ENCODE measurements at regions not wholly inside any gene's neighbourhood (a gene's known extent, or its start where the extent isn't known, plus 50 kb on each side); places are given as distances from the start of the nearest gene placed in this dataset.

DNA sequence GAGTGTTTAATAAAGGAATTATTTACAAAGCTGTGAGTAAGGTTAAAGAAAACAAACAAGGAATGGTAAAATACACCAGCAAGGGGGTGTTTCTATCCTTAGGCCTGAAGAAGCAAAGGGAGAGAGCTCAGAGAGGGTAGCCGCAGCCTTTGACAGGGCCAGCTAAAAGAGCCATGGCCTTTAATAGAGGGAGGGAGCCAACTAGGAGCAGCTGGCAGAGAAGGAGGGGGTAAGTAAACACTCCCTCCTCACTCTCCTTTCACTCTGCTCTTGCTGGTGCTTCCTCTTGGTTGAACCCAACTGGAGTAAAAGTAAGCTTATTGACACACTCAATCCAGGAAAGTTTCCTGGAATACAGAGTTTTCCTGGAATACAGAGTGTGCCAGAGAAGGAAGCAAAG, 87.5 kb downstream of the CH25H start:
- TF ChIP-seq POLR2AphosphoS5 (IDR thresholded peaks at IDR 0.05; ENCODE audit: low read depth, low read length) (no peak), TAF1 (IDR thresholded peaks at IDR 0.05; ENCODE audit: borderline replicate concordance, insufficient read depth, low read length) (no peak), SIN3A (IDR thresholded peaks at IDR 0.05; ENCODE audit: borderline replicate concordance, insufficient read depth, low read length) (no peak), FOXP2 (optimal IDR thresholded peaks at IDR 0.05; ENCODE audit: borderline replicate concordance, extremely low read depth, extremely low read length, insufficient read depth) (no peak)
- TF ChIP-seq, protein P1, sequence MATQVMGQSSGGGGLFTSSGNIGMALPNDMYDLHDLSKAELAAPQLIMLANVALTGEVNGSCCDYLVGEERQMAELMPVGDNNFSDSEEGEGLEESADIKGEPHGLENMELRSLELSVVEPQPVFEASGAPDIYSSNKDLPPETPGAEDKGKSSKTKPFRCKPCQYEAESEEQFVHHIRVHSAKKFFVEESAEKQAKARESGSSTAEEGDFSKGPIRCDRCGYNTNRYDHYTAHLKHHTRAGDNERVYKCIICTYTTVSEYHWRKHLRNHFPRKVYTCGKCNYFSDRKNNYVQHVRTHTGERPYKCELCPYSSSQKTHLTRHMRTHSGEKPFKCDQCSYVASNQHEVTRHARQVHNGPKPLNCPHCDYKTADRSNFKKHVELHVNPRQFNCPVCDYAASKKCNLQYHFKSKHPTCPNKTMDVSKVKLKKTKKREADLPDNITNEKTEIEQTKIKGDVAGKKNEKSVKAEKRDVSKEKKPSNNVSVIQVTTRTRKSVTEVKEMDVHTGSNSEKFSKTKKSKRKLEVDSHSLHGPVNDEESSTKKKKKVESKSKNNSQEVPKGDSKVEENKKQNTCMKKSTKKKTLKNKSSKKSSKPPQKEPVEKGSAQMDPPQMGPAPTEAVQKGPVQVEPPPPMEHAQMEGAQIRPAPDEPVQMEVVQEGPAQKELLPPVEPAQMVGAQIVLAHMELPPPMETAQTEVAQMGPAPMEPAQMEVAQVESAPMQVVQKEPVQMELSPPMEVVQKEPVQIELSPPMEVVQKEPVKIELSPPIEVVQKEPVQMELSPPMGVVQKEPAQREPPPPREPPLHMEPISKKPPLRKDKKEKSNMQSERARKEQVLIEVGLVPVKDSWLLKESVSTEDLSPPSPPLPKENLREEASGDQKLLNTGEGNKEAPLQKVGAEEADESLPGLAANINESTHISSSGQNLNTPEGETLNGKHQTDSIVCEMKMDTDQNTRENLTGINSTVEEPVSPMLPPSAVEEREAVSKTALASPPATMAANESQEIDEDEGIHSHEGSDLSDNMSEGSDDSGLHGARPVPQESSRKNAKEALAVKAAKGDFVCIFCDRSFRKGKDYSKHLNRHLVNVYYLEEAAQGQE (IDR thresholded peaks at IDR 0.05; ENCODE audit: insufficient read depth in 1 of 2, low read depth in 2 of 2, low read length in 2 of 2), result no peak

DNA sequence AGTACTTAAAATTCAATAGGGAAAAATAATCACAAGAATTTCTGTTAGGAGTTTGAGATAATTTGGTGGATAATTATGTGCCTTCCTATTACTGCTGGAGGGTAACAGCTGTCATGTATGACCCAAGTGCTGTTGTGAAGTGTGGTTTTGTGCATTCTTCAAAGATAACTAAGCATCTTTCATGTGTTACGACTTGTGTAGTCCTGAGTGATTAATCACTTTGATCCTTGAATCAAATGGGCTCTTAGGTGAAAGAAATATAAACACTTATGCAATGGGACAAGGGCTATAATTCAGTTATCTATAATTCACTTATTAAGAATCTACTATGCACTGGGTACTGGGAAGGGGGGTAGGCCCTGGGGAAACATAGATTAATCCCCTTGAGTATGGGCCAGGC, 89.0 kb downstream of the CH25H start:
- TF ChIP-seq, protein P1 (IDR thresholded peaks at IDR 0.05; ENCODE audit: insufficient read depth in 1 of 2, low read depth in 2 of 2, low read length in 2 of 2), result no peak

DNA sequence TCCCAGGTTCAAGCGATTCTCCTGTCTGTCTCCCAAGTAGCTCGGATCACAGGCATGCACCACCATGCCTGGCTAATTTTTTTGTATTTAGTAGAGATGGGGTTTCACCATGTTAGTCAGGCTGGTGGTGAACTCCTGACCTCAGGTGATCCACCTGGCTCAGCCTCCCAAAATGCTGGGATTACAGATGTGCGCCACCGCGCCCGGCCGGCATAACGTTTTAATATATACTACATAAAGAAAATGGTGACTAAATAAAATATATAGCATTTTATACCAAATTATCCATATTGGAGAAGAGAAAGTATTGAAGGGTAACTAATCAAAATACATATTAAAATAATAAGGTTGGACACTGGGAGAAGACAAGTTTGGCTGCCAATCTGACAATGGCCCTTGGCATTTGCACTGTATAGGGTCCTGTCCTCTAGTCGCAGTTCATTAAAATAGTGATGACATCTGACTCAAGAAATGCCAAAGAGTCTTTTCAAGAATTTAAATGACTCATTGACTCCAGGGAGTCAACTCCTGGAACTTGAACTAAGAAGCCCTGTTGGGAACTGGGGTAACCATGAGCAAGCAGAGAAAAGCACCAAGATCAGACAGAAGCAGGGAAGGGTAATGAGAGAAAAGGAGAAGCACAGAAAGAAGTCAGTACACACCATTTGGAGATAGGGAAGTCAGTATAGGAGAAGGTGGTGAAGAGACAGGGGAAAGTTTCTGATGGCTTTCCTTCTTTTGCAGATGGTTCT, 91.1 kb downstream of the CH25H start:
- TF ChIP-seq TAF1 (IDR thresholded peaks at IDR 0.05; ENCODE audit: borderline replicate concordance, insufficient read depth, low read length) (no peak), FOXP2 (optimal IDR thresholded peaks at IDR 0.05; ENCODE audit: borderline replicate concordance, extremely low read depth, extremely low read length, insufficient read depth) (no peak), POLR2AphosphoS5 (IDR thresholded peaks at IDR 0.05; ENCODE audit: low read depth, low read length) (no peak)

DNA sequence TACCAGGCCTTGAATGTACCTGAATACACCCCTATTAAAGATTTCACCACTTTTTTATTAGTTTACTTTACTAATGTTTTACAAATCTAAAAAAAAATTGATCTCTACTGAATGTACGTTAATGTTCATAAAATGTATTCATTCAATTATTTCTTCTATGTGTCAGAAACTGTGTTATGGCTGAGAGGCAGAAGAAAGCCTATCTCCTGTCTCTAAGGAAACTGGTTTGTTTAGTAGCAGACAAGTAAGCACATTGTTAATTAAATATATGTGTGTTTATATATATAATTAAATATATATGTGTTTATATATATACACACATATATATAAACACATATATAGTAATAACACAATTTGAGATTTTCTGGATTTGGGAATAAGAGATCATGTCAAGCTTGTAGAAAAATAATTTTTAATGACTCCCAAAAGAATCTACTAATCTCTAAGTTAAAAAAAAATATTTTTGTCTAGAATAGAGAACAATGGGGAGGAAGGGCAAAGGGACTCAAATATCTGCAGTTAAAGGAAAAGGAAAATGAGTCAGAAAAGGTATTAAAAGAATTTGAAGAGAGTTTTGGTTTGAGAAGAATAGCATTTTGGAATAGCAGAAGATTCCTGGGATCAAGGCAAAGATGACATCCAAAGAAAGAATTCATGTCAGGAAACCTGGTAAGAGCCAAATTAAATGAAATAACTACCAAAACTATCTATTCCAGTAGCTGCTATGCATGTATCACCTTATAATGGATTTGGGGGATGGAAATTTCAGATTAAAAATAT, 92.1 kb downstream of the CH25H start:
- TF ChIP-seq POLR2AphosphoS5 (IDR thresholded peaks at IDR 0.05; ENCODE audit: low read depth, low read length) (no peak), SIN3A (IDR thresholded peaks at IDR 0.05; ENCODE audit: borderline replicate concordance, insufficient read depth, low read length) (no peak), TAF1 (IDR thresholded peaks at IDR 0.05; ENCODE audit: borderline replicate concordance, insufficient read depth, low read length) (no peak), FOXP2 (optimal IDR thresholded peaks at IDR 0.05; ENCODE audit: borderline replicate concordance, extremely low read depth, extremely low read length, insufficient read depth) (no peak)
- TF ChIP-seq, protein P1 (IDR thresholded peaks at IDR 0.05; ENCODE audit: insufficient read depth in 1 of 2, low read depth in 2 of 2, low read length in 2 of 2), result no peak

DNA sequence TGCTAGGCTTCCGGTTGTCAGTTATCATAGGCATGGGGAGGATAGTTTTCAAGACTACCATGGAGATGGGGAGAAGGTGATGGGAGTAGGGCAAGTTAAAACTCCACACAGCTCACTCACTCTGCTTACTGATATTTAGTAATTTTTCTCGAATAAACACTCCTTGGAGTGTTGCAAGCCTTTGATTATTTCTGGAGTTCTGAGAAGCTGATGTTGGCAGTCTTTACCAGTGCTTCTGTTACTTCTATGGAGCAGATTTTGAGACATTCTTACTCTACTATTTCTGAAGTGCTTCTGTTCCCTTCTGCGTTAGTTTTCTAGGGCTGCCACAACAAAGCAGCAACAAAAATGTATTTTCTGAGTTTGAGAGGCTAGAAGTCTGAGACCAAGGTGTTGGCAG, 104.4 kb downstream of the CH25H start:
- TF ChIP-seq TAF1 (IDR thresholded peaks at IDR 0.05; ENCODE audit: borderline replicate concordance, insufficient read depth, low read length), result no peak
- no peak for TF ChIP-seq SIN3A (IDR thresholded peaks at IDR 0.05; ENCODE audit: borderline replicate concordance, insufficient read depth, low read length)
- no peak for TF ChIP-seq POLR2AphosphoS5 (IDR thresholded peaks at IDR 0.05; ENCODE audit: low read depth, low read length)
- TF ChIP-seq FOXP2 (optimal IDR thresholded peaks at IDR 0.05; ENCODE audit: borderline replicate concordance, extremely low read depth, extremely low read length, insufficient read depth), result no peak
- TF ChIP-seq, protein P1 (IDR thresholded peaks at IDR 0.05; ENCODE audit: insufficient read depth in 1 of 2, low read depth in 2 of 2, low read length in 2 of 2), result no peak

Measured in PFSK-1 (cell line).